GM12878 (cell line): ENCODE measurements at regions not wholly inside any gene's neighbourhood (a gene's known extent, or its start where the extent isn't known, plus 50 kb on each side); places are given as distances from the start of the nearest gene placed in this dataset.

Source experiments
- ATAC-seq: fragments of 200-7000 bp; cut with Tn5 transposase; 3 replicates; pipeline ENCODE4 v1.9.1; 2020; ENCODE audit warnings: mild to moderate bottlenecking, moderate library complexity
- BruUV-seq: library from RNA; stranded (reverse); fragments of 400-500 nt; replicated peaks from 2 replicates; lab custom pipeline; 2021; lab: Mats Ljungman, UMichigan
- CTCF ChIA-PET: fragments of 300-600 bp; sonication (Branson Sonifier 250); formaldehyde crosslinking; extraction: SDS; loops from one replicate; lab custom pipeline; 2021; ENCODE audit warnings: inconsistent platforms; lab: Yijun Ruan, JAX
- POLR2A ChIA-PET: fragments of 350-600 bp; formaldehyde crosslinking; extraction: SDS; loops from one replicate; lab custom pipeline; 2021; ENCODE audit warnings: inconsistent platforms; lab: Charles Lee
- RAD21 ChIA-PET: fragments of 300-600 bp; sonication (Branson Sonifier 250); formaldehyde crosslinking; loops from one replicate; lab custom pipeline; 2023; ENCODE audit warnings: antibody characterized with exemption; ENCODE audit not compliant: unreplicated experiment; lab: Charles Lee
- SMC1A ChIA-PET: fragments of 300-600 bp; sonication (Branson Sonifier 250); formaldehyde crosslinking; loops from one replicate; lab custom pipeline; 2023; ENCODE audit not compliant: unreplicated experiment, uncharacterized antibody; lab: Charles Lee
- DNase-seq: peaks from one replicate; pipeline ENCODE4 v3.0.0-alpha.2; 2011; ENCODE audit warnings: low read depth, low spot score
- FAIRE-seq: peaks from 3 replicates; lab custom pipeline; 2011; peaks lifted over from hg19 to GRCh38; lab: Jason Lieb, UNC
- H2AFZ ChIP-seq: 2 replicates; pipeline ENCODE4 v1.6.0; 2011; ENCODE audit warnings: low read depth, low read length, control low read depth; ENCODE audit not compliant: control insufficient read depth
- H3K27ac ChIP-seq: 2 replicates; pipeline ENCODE4 v1.5.1; 2011; ENCODE audit warnings: control low read depth; ENCODE audit not compliant: control insufficient read depth, insufficient read depth
- H3K27me3 ChIP-seq, 2 experiments: replicated peaks in 1 of 2; 2 replicates each; pipeline versions ENCODE4 v1.6.0 to v1.6.1; 2011; ENCODE audit warnings: low read length in 1 of 2; ENCODE audit not compliant: control insufficient read depth in 2 of 2, insufficient read depth in 2 of 2
- H3K36me3 ChIP-seq, 2 experiments: 2 replicates each; pipeline ENCODE4 v1.5.1; 2011; ENCODE audit warnings: low read length in 1 of 2; ENCODE audit not compliant: control insufficient read depth in 2 of 2, insufficient read depth in 2 of 2
- H3K4me1 ChIP-seq: 2 replicates; pipeline ENCODE4 v1.6.1; 2011; ENCODE audit warnings: mild to moderate bottlenecking, low read length, moderate library complexity, mixed read lengths; ENCODE audit not compliant: control insufficient read depth, insufficient read depth
- H3K4me2 ChIP-seq: 2 replicates; pipeline ENCODE4 v1.6.0; 2011; ENCODE audit warnings: control low read depth; ENCODE audit not compliant: control insufficient read depth, insufficient read depth
- H3K4me3 ChIP-seq: fragments of 200-600 bp; sonication (generic); 2 replicates; pipeline ENCODE4 v1.5.1; 2016
- H3K79me2 ChIP-seq: 2 replicates; pipeline ENCODE4 v1.6.0; 2011; ENCODE audit warnings: low read length; ENCODE audit not compliant: control insufficient read depth, insufficient read depth
- H3K9ac ChIP-seq: 2 replicates; pipeline ENCODE4 v1.8.0; 2011; ENCODE audit warnings: low read length, control low read depth, mixed read lengths; ENCODE audit not compliant: control insufficient read depth, insufficient read depth
- H3K9me3 ChIP-seq: replicated peaks from 3 replicates; pipeline ENCODE4 v1.5.1; 2011; ENCODE audit warnings: mild to moderate bottlenecking, low read length; ENCODE audit not compliant: control insufficient read depth, insufficient read depth
- H4K20me1 ChIP-seq: 2 replicates; pipeline ENCODE4 v1.6.0; 2011; ENCODE audit not compliant: control insufficient read depth, insufficient read depth
- KDM1A ChIP-seq: fragments of 200-600 bp; sonication (generic); IDR thresholded peaks from 2 replicates; pipeline ENCODE4 v1.6.1; 2016; ENCODE audit warnings: borderline replicate concordance
- MYC ChIP-seq: IDR thresholded peaks from 2 replicates; pipeline ENCODE4 v1.6.1; 2011; ENCODE audit warnings: mild to moderate bottlenecking, low read length, moderate library complexity, inconsistent platforms; ENCODE audit not compliant: insufficient read depth, insufficient replicate concordance, insufficient read length, severe bottlenecking
- PML ChIP-seq: IDR thresholded peaks from 2 replicates; pipeline ENCODE4 v1.6.1; 2012; ENCODE audit warnings: low read length, inconsistent platforms
- POLR2AphosphoS2 ChIP-seq: IDR thresholded peaks from 2 replicates; pipeline ENCODE4 v1.6.1; 2011; ENCODE audit warnings: low read depth, mild to moderate bottlenecking, low read length, improper control_type of control experiment, moderate library complexity
- RAD21 ChIP-seq: IDR thresholded peaks from 2 replicates; pipeline ENCODE4 v1.6.1; 2011; ENCODE audit warnings: mild to moderate bottlenecking, low read depth, low read length, moderate library complexity; ENCODE audit not compliant: insufficient read depth
- SMAD1 ChIP-seq: fragments of 450-650 bp; IDR thresholded peaks from 2 replicates; pipeline ENCODE4 v1.6.1; 2018; ENCODE audit warnings: mild to moderate bottlenecking, low read depth; ENCODE audit not compliant: partially characterized antibody
- STAT1 ChIP-seq: fragments of 450-650 bp; conservative IDR thresholded peaks from 2 replicates; pipeline ENCODE4 v1.6.1; 2014; ENCODE audit warnings: antibody characterized with exemption, mild to moderate bottlenecking
- STAT3 ChIP-seq: IDR thresholded peaks from 2 replicates; pipeline ENCODE4 v1.6.1; 2011; ENCODE audit warnings: low read depth, low read length, improper control_type of control experiment
- whole genome bisulfite sequencing: methylation state at CpG from one replicate; pipeline ENCODE4 v1.1.6; 2016; ENCODE audit warnings: low lambda C conversion rate; ENCODE audit not compliant: insufficient replicate concordance, insufficient coverage; ENCODE audit errors: missing lambda C conversion rate; 5-methylcytosine and 5-hydroxymethylcytosine counted together
- in situ Hi-C: fragments of 300-500 bp; cut with MboI; formaldehyde crosslinking; loops from 9 replicates; pipeline ENCODE4 v1.14.3; 2018; ENCODE audit warnings: mixed read lengths
- intact Hi-C: fragments of 100-400 bp; cut with micrococcal nuclease; formaldehyde crosslinking; loops from one replicate; pipeline ENCODE4 v1.14.2; 2022; ENCODE audit not compliant: unreplicated experiment
- TF ChIP-seq, protein P1 (sequence below): IDR thresholded peaks from 2 replicates; pipeline ENCODE4 v1.6.1; 2012; ENCODE audit warnings: low read depth, low read length, improper control_type of control experiment

DNA sequence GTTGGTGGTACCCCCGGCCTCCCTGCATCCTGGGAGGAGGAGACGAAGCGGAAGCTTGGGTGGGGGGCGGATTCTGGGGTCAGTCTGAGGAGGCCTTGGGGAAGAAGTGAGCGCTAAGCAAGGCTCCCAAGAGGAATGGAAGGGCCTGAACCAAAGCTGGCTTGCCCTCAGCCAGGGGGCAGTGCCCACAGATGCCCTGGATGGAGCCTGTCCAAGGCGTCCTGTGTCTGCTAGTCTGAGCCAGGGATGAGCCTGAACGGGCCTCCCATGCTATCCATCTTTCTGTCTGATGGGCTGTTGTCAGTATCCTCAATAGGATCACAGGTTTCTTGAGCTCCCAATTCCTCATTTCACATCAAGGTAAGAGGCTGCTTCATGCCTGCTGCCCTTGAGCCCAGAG lies 122.3 kb upstream of the LHX1 start (continued):
- TF ChIP-seq, protein P1, sequence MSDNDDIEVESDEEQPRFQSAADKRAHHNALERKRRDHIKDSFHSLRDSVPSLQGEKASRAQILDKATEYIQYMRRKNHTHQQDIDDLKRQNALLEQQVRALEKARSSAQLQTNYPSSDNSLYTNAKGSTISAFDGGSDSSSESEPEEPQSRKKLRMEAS: no peak
- TF ChIP-seq RAD21: no peak
- TF ChIP-seq MYC: no peak
- TF ChIP-seq KDM1A: no peak
- TF ChIP-seq PML: no peak

DNA sequence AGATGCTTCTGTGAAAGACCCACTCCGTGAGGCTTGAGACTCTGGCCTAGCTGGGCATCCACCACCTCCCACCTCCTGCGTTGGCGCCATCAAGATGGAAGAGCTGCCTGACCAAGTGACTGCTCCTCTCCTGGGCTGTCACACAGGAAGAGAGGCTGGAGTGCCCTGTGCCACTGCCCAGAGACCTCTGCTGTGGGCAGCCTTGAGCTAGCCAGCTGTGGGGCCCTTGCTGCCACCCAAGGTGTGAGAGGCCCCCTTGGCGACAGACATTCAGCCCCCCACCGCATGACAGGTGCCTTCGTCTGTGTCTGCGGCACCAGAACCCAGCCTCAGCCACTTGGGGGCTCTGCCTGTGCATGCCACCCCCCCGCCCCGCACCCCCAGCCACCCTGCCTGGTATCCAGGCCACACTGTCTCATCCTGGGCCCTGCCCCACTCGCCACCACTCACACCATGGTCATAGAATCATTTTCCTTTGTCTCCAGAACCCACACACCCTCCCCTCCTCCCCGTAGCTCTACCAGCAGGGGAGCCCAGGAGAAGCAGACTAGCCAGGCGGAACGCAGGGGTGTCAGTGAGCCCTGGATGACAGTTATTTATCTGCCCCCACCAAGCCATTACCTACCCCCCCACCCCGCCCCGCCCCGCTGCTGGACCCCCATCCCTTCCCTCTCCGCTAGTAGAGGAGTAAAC lies 120.9 kb upstream of the LHX1 start:
- Histone ChIP-seq H3K4me3 (no peak overlapping the region), H3K4me2 (no peak overlapping the region), H3K27ac (no peak overlapping the region), H3K79me2 (no peaks in the 10 kb centered on the region), H3K27me3 (peaks cover 0 to 5% of the 10 kb centered on the region in 2 experiments; a peak in 3 of 4 replicates), H3K9ac (no peak overlapping the region), H3K36me3 (no peaks in the 10 kb centered on the region), H3K9me3 (no peaks in the 10 kb centered on the region), H2AFZ (no peak overlapping the region), H3K4me1 (no peaks in the 10 kb centered on the region), H4K20me1 (no peaks in the 10 kb centered on the region)
- ATAC-seq (no peak), DNase-seq (no peak), FAIRE-seq (no peak)
- in situ Hi-C loops (no loop called here), intact Hi-C loops (no loop called here)
- WGBS: 73% methylated on average over 11 of the region's 17 CpGs
- ChIA-PET RAD21 (no interaction called here), POLR2A (no interaction called here), CTCF (no interaction called here), SMC1A (no interaction called here)
- BruUV-seq: no TSS peak
- TF ChIP-seq STAT1 (no peak), POLR2AphosphoS2 (no peak), SMAD1 (no peak), MYC (no peak), STAT3 (no peak)
